22Rv1 (cell line): ENCODE measurements at regions not wholly inside any gene's neighbourhood (a gene's known extent, or its start where the extent isn't known, plus 50 kb on each side); places are given as distances from the start of the nearest gene placed in this dataset.

Experiments
- ZFX ChIP-seq: fragments of 450-650 bp; IDR thresholded peaks from 2 replicates; pipeline ENCODE4 v1.6.1; 2017; ENCODE audit warnings: antibody characterized with exemption, borderline replicate concordance
- TF ChIP-seq, protein P1 (sequence below): fragments of 450-650 bp; IDR thresholded peaks from 2 replicates; pipeline ENCODE4 v1.5.1; 2017; ENCODE audit warnings: mild to moderate bottlenecking

DNA sequence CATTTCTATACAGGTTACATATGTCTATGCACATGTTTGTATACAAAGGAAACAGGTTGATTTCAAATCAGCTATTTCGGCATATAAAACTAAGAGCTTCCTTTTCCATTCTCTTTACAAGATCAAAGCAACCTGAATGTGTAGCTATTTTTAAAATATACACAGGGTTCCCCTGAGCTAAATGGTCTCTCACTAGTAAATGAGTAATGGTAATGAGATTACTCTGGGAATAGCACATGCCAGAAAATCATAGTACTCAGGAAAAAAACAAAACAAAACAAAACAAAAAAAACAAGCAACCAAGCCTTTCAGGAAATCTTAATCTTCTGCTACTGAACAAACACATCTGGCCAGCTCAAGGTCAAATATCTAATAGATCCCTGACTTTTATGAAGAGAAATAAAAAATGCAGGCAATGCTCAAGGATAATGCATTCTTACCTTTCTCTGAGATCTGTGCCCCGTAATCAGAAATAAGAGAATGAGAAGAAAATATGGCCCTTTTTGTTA is 156.6 kb upstream of the POU2AF2 start:
- TF ChIP-seq, protein P1, sequence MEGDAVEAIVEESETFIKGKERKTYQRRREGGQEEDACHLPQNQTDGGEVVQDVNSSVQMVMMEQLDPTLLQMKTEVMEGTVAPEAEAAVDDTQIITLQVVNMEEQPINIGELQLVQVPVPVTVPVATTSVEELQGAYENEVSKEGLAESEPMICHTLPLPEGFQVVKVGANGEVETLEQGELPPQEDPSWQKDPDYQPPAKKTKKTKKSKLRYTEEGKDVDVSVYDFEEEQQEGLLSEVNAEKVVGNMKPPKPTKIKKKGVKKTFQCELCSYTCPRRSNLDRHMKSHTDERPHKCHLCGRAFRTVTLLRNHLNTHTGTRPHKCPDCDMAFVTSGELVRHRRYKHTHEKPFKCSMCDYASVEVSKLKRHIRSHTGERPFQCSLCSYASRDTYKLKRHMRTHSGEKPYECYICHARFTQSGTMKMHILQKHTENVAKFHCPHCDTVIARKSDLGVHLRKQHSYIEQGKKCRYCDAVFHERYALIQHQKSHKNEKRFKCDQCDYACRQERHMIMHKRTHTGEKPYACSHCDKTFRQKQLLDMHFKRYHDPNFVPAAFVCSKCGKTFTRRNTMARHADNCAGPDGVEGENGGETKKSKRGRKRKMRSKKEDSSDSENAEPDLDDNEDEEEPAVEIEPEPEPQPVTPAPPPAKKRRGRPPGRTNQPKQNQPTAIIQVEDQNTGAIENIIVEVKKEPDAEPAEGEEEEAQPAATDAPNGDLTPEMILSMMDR, result no peak
- no peak for TF ChIP-seq ZFX
